ENCODE measurements at regions not wholly inside any gene's neighbourhood (a gene's known extent, or its start where the extent isn't known, plus 50 kb on each side); places are given as distances from the start of the nearest gene placed in this dataset.

DNA sequence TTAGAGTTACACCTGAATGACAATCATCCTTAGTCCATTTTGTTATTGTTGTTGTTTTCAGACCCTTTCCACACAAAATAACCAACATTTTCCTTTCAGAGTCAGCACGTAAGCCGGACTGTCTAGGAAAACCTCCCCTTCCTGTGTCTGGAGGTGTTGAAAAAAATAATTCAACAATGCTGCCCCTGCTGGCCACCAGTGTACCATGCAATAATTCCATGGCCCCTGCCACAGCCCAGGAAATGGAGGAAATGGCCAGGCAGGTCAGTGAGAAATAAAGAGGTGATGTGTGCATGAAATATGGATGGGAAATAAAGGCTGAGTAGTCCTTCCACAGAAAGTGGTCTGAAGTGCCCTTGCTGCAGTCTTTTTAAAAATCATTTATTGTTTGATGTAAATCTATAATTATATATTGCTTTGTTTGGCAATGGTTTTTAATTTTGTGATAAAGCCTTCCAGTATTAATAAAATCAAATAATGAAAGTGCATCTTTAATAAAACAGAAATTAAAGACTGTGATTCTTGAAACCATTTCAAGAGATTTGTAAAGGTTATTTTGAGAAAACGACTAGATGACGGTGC lies 152.8 kb upstream of the PAPPA start:
- peak in 1 of 2 experiments; percentile 41; a peak in 4 of 6 replicates for ATAC-seq
- peak in 1 of 2 experiments; percentile 60 for DNase-seq (ENCODE audit: low read depth in 1 of 2, low spot score in 1 of 2)
- WGBS (ENCODE audit: missing lambda C conversion rate) = 94% methylated on average over 4 of the region's 4 CpGs
- peak overlapping the region; percentile 12 to 63; a peak in 5 of 6 replicates for H3K27ac ChIP-seq
- no peak for FAIRE-seq
- TF ChIP-seq FOSL2 (IDR thresholded peaks at IDR 0.05) = no peak
- no peak for TF ChIP-seq FOSL2 (CRISPR knock-in tag; IDR thresholded peaks at IDR 0.05)
- TF ChIP-seq RAD21 (conservative IDR thresholded peaks at IDR 0.05 in 1 of 2, IDR thresholded peaks at IDR 0.05 in 1 of 2) = peak in 1 of 2 experiments; percentile 48; a peak in 2 of 5 replicates
- TF ChIP-seq, protein P1, sequence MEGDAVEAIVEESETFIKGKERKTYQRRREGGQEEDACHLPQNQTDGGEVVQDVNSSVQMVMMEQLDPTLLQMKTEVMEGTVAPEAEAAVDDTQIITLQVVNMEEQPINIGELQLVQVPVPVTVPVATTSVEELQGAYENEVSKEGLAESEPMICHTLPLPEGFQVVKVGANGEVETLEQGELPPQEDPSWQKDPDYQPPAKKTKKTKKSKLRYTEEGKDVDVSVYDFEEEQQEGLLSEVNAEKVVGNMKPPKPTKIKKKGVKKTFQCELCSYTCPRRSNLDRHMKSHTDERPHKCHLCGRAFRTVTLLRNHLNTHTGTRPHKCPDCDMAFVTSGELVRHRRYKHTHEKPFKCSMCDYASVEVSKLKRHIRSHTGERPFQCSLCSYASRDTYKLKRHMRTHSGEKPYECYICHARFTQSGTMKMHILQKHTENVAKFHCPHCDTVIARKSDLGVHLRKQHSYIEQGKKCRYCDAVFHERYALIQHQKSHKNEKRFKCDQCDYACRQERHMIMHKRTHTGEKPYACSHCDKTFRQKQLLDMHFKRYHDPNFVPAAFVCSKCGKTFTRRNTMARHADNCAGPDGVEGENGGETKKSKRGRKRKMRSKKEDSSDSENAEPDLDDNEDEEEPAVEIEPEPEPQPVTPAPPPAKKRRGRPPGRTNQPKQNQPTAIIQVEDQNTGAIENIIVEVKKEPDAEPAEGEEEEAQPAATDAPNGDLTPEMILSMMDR (IDR thresholded peaks at IDR 0.05) = peak; percentile 35; the same call in 1 of the 3 replicates
- no peak for TF ChIP-seq SMC3 (IDR thresholded peaks at IDR 0.05)
- no peak overlapping the region for H3K4me2 ChIP-seq
- POLR2A ChIA-PET = no interaction called here
- H3K9me3 ChIP-seq = peaks cover 13% of the 10 kb centered on the region
- H3K4me3 ChIP-seq = no peak overlapping the region
- CTCF ChIA-PET = no interaction called here
- H3K4me1 ChIP-seq = peaks cover 65% of the 10 kb centered on the region

DNA sequence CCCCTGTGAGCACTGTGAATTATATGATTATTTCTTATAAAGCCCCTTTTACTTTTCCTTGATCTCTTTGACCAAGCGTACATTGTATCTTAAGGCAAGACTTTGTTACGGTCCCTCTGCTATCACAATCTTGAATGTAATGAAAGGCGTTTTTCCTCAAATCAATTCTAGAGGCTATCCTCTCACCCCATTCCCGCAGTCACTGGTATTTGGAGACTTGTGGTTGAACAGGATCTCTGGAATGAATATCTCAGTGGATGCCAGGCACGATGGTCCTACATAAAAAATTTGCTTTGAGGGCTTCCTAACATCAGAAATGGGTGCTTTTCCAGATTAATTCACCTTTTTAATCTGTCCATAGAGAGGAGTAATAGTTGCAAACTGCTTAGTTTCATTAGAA lies 151.4 kb upstream of the PAPPA start:
- peak overlapping the region; percentile 79 to 81 for H3K27ac ChIP-seq
- POLR2A ChIA-PET = no interaction called here
- CTCF ChIA-PET = no interaction called here
- H3K9me3 ChIP-seq = peaks cover 13% of the 10 kb centered on the region
- ATAC-seq (no peak), FAIRE-seq (no peak), DNase-seq (ENCODE audit: low read depth in 1 of 2, low spot score in 1 of 2) (no peak)
- H3K4me1 ChIP-seq = peaks cover 51% of the 10 kb centered on the region
- 75% methylated on average over 5 of the region's 5 CpGs for WGBS (ENCODE audit: missing lambda C conversion rate)
- H3K4me3 ChIP-seq = no peak overlapping the region
- peak overlapping the region; percentile 35 for H3K4me2 ChIP-seq
- TF ChIP-seq HOXB13 (CRISPR knock-in tag; IDR thresholded peaks at IDR 0.05; ENCODE audit: low read depth) (no peak), EHF (CRISPR knock-in tag; IDR thresholded peaks at IDR 0.05) (no peak)

DNA sequence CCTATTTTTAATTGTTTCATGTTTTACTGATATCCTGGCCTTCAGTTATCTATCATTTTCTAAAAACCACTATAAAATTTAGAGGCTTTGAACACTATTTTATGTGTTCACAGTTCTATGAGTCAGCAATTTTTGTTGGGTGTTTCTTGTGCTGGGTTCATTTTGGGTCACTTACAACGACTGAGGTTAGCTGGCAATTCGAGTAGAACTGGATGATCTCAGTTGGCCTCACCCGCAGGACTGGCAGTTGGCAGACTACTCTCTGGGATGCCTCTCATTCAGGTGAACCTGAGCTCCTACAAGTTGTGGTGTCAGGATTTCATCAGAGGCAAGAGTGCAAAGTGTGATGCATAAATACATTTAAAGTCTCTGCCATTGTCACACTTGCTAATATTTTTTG lies 151.0 kb upstream of the PAPPA start:
- Histone ChIP-seq H3K4me2 (peak overlapping the region; percentile 35), H3K4me1 (peaks cover 47% of the 10 kb centered on the region), H3K9me3 (peaks cover 13% of the 10 kb centered on the region), H3K27ac (peak overlapping the region; percentile 79 to 81), H3K4me3 (no peak overlapping the region)
- DNase-seq (ENCODE audit: low read depth in 1 of 2, low spot score in 1 of 2) (peak in 1 of 2 experiments; percentile 67), FAIRE-seq (peak; percentile 67), ATAC-seq (peak; percentile 27 to 44; a peak in 1 of 6 replicates)
- ChIA-PET CTCF (interaction anchor here (1.2 kb wide), 1 partner anchor 9 kb away, joined by 3 read pairs; no protein-coding TSS in a partner anchor), POLR2A (interaction anchor here (0.6 kb wide), 1 partner anchor 151 kb away, joined by 3 read pairs; the partner anchor contains the start of gene PAPPA)
- TF ChIP-seq, protein P2, sequence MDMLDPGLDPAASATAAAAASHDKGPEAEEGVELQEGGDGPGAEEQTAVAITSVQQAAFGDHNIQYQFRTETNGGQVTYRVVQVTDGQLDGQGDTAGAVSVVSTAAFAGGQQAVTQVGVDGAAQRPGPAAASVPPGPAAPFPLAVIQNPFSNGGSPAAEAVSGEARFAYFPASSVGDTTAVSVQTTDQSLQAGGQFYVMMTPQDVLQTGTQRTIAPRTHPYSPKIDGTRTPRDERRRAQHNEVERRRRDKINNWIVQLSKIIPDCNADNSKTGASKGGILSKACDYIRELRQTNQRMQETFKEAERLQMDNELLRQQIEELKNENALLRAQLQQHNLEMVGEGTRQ (IDR thresholded peaks at IDR 0.05) = no peak
- TF ChIP-seq NPAS2 (CRISPR knock-in tag; IDR thresholded peaks at IDR 0.05; ENCODE audit: borderline replicate concordance) (no peak), MAFK (IDR thresholded peaks at IDR 0.05; ENCODE audit: partially characterized antibody) (peak; percentile 99), BHLHE40 (IDR thresholded peaks at IDR 0.05; ENCODE audit: low read depth, low read length) (no peak), CBX2 (IDR thresholded peaks at IDR 0.05; ENCODE audit: borderline replicate concordance, low read depth) (no peak), MYC (IDR thresholded peaks at IDR 0.05; ENCODE audit: borderline replicate concordance, low read length) (no peak), HDAC2 (IDR thresholded peaks at IDR 0.05) (no peak), REST (IDR thresholded peaks at IDR 0.05) (no peak), POLR2AphosphoS2 (conservative IDR thresholded peaks at IDR 0.05; ENCODE audit: low read length) (no peak), SREBF2 (IDR thresholded peaks at IDR 0.05) (no peak), NFE2L2 (conservative IDR thresholded peaks at IDR 0.05; ENCODE audit: low read length) (peak; percentile 82), TFCP2L1 (CRISPR knock-in tag; IDR thresholded peaks at IDR 0.05) (no peak), ESRRA (IDR thresholded peaks at IDR 0.05; ENCODE audit: borderline replicate concordance, low read length) (no peak), GATA3 (IDR thresholded peaks at IDR 0.05; ENCODE audit: borderline replicate concordance) (no peak), TP53 (CRISPR knock-in tag; IDR thresholded peaks at IDR 0.05) (no peak), E2F6 (IDR thresholded peaks at IDR 0.05; ENCODE audit: borderline replicate concordance, low read depth) (no peak), EHMT2 (IDR thresholded peaks at IDR 0.05; ENCODE audit: low read depth) (no peak), MAZ (IDR thresholded peaks at IDR 0.05; ENCODE audit: borderline replicate concordance, low read depth, low read length) (no peak), HOXB13 (CRISPR knock-in tag; IDR thresholded peaks at IDR 0.05; ENCODE audit: low read depth) (0 out of 2 replicates have a peak, but pooled peaks have one; percentile 60), POLR2A (IDR thresholded peaks at IDR 0.05; ENCODE audit: low read length) (no peak)
- TF ChIP-seq, protein P3, sequence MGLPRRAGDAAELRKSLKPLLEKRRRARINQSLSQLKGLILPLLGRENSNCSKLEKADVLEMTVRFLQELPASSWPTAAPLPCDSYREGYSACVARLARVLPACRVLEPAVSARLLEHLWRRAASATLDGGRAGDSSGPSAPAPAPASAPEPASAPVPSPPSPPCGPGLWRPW (IDR thresholded peaks at IDR 0.05) = no peak
- WGBS (ENCODE audit: missing lambda C conversion rate) = 39% methylated on average over 3 of the region's 3 CpGs
